AG09319 (cell line): ENCODE measurements at regions not wholly inside any gene's neighbourhood (a gene's known extent, or its start where the extent isn't known, plus 50 kb on each side); places are given as distances from the start of the nearest gene placed in this dataset.

ENCODE experiments used
- DNase-seq: peaks from one replicate; pipeline ENCODE4 v3.0.0-alpha.2; 2010; ENCODE audit warnings: low read depth; ENCODE audit errors: extremely low read depth
- CTCF ChIP-seq: IDR thresholded peaks from 2 replicates; pipeline ENCODE4 v1.5.1; 2011; ENCODE audit warnings: low read depth, mild to moderate bottlenecking, inconsistent platforms, low read length, moderate library complexity

GRCh38 chr10:10515479-10516204 is 502.0 kb upstream of the CELF2 start:
- DNase-seq: no peak
- TF ChIP-seq CTCF: no peak

DNA sequence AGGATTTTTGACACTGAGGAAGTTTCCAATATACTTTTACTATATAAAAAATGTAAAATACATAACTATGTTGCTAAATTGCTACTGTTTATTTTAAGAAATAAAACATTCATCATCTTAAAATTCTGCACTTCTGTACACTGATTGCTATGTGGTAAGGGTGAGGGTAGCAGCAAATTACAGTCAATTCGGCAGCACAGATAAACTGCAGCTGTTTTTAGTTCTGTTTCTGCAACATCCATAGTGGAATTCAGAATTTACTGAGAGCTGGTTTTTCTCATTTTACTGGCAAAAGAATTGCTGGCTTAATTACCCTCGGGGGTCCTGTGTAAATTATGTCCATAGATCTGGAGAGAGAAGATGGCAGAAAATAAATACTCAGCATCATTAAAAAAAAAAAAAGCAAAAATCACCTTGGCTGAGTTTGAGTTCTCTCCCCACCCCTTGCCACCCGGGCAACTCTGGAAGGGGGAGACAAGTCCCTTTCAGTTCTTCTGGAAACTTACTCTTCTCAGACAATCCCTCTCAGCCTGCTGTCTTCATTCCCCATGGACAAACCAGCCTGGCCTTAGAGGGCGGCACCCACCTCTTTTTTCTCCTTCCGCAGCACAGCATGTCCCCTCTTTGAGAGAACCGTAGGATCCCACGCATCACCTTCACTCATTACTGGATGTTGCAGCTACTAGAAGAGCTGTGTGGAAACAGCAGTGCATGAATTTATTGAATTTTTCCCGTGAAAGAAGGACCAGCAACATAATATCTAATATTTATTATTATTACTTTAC is 501.1 kb upstream of the CELF2 start:
- no peak for DNase-seq
- no peak for TF ChIP-seq CTCF

GRCh38 chr10:10517866-10518265 is 499.8 kb upstream of the CELF2 start:
- no peak for TF ChIP-seq CTCF
- no peak for DNase-seq

DNA sequence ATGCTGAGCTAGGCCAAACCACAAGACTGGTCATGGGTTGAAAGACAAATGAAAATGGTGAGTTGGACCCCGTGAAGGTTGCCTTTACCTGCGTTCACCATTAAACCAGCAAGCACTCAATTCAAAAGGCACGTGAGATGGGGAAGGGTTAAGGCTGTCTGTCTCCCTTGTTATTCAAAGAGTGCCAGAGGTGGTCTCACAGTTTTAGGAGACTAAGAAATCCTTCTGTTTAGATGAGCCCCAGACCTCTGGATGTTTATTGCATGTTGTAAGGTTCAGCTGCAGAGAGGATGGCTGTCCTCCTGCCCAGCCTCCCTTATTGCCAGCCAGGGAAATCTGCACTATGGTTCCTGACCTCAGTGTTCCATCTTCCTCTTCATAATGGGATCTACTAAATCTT is 498.0 kb upstream of the CELF2 start:
- no peak for TF ChIP-seq CTCF
- no peak for DNase-seq

DNA sequence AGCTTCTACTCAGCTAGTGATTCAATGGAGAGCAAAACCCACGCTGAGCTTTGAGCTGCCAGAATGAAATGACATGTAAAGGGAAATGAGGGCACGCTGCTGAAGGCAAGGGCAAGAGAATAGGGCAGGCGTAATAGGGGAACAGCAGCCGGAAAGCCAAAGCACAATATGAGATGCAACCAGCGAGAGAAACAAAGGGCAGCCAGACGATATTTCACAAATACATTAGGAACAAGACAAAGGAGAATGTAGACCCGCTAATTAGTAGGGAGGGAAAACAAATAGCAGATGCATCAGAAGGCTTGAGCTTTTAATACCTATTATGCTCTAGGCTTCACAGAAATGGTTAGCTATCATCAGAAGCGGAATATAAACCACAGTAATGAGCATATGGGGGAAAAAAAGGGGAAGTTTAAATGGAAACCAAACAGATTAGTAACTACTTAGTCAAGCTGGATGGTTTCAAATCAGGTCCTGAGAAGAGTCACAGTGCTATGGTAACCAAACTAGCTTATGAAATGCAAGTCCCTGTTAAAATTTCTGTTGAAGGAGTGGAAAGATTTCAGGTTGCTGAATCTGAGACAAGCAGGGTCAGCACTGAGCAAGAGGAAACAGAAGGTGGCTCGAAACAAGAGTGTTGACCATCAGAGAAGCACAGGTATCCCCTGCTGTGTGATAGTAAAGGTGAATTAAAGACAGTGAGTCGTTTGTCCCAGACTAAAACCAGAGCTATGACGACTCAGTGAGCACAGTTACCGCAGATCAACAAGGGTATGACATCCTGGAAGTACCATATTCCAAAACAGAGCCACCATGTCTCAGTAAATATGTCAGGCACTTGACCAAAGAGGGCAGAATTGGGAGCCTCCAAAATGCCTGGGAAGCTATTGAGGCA is 496.9 kb upstream of the CELF2 start:
- no peak for DNase-seq
- TF ChIP-seq CTCF: no peak

DNA sequence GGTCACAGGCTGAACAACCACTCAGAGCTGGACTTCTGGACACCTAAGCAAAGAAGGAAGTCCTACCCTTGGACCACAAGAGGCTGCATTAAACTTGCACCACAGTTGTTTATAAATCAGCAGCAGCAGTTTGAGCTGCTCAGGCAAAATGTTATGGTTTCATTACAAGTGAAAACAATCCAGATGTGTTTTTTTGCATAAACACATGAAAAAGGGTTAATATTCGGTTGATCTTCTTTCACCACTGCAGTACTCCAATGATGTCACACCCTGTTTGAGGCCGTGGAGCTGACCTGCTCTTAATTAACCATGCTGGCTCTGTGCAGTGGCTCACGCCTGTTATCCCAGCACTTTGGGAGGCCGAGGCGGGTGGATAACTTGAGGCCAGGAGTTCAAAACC is 490.8 kb upstream of the CELF2 start:
- DNase-seq: no peak
- no peak for TF ChIP-seq CTCF
